Stimulated activated CD8-positive, alpha-beta memory T cell treated with anti-CD3 and anti-CD28 coated beads, Interleukin-12 subunit alpha, Interleukin-12 subunit beta, amount 100 ng/mL, for 24 hours (primary cell): ENCODE measurements at regions not wholly inside any gene's neighbourhood (a gene's known extent, or its start where the extent isn't known, plus 50 kb on each side); places are given as distances from the start of the nearest gene placed in this dataset.
"Not testable (repeated sequence)": the region's sequence is repeated elsewhere in the genome, so short reads cannot be mapped to it uniquely, and the experiment has no call there.

Experiments
- DNase-seq: peaks from one replicate; pipeline ENCODE4 v3.0.0-alpha.2; 2020; ENCODE audit errors: extremely low read depth

DNA sequence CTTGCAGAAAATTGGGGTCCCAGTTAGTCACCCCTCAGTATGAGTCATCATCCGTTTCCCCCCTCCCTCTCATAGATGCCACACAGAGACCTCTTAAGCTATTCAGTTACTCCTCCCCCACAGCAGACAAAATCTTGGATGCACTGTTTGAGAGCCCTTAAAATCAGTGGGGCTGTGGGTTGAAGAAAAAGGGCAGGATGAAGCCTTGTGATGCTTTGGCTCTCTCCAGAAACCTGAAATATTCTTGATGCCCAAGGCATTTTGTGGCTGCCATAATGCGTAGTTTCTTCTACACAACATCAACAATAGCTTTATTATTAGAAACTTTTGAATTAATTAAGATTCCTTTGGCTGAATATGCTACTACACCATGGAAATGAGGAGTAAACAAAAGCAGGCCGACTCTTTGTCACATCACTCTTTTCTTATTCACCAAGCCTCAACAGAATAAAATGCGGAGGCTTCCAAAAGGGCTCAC is 133.8 kb downstream of the MRPS30 start:
- DNase-seq = no peak

DNA sequence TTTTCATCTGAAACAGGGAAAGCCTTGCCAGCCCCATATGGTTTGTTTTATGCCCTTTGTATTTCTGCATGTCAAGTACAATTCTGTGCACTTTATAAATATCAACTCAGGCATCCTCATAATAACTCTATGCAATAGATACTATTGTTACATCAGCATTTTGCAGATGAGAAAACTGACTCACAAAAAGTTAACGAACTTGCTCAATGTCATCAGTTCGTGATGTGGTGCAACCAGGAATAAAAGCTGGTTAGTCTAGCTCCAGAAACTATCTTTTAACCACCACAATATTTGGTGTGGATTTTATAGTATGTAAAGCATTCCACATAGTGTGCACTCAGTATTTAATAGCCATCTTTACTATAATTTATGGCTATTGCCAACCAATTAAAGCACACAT is 134.9 kb downstream of the MRPS30 start:
- no peak for DNase-seq

GRCh38 chr5:44945743-44946142 is 137.0 kb downstream of the MRPS30 start:
- no peak for DNase-seq

- DNase-seq = no peak
These were observed 140.9 kb downstream of the MRPS30 start for GRCh38 chr5:44949687-44950086.

GRCh38 chr5:44951371-44951770 is 142.6 kb downstream of the MRPS30 start:
- no peak for DNase-seq

GRCh38 chr5:44952376-44952775 is 143.6 kb downstream of the MRPS30 start:
- no peak for DNase-seq

GRCh38 chr5:44953078-44953477 is 144.3 kb downstream of the MRPS30 start:
- no peak for DNase-seq

DNA sequence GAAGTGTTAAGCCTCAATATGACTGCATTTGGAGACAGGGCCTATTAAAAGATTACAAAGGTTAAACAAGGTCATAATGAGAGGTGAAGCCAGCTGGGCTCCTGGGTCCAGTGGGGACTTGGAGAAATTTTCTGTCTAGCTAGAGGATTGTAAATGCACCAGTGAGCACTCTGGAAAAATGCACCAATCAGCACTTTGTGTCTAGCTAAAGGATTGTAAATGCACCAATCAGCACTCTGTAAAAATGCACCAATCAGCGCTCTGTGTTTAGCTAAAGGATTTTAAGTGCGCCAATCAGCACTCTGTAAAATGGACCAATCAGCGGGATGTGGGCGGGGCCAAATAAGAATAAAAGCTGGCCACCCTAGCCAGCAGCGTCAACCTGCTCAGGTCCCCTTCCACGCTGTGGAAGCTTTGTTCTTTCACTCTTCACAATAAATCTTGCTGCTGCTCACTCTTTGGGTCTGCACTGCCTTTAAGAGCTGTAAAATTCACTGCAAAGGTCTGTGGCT is 150.3 kb downstream of the MRPS30 start:
- not testable (repeated sequence) for DNase-seq

DNA sequence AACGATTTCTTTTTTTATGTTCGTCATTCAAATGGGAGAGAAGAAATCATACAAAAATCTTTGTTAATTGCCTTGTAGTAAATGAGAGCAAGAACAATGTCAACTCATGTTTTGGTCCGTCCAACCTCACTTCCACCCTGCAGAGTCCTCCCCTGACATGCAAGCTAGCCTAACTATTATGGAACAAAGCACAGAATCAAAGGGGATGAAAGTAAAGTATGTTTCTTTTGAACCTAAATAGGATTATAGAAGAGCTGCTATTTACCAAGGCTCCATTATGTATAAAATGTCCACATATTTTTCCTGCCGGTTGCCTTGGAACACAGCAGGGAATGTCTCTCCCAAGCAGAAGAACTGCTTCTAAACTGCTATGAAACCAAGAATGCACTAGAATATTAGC is 161.1 kb downstream of the MRPS30 start:
- no peak for DNase-seq

- DNase-seq = not testable (repeated sequence)
These were observed 162.2 kb downstream of the MRPS30 start for GRCh38 chr5:44970963-44971362.

DNA sequence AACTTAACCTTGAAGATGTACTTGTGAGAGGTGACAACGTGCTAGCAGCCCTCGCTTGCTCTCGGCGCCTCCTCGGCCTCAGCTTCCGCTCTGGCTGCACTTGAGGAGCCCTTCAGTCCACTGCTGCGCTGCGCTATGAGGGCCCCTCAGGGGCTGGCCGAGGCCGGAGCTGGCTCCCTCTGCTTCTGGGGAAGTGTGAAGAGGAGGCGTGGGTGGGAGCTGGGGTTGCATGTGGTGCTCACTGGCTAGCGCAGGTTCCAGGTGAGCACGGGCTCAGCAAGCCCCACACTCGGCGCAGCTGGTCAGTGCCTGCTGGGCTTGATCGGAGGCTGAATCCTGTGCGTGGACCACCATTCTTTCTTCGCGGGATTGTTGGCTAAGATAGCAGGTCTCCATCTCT is 166.1 kb downstream of the MRPS30 start:
- no peak for DNase-seq

DNA sequence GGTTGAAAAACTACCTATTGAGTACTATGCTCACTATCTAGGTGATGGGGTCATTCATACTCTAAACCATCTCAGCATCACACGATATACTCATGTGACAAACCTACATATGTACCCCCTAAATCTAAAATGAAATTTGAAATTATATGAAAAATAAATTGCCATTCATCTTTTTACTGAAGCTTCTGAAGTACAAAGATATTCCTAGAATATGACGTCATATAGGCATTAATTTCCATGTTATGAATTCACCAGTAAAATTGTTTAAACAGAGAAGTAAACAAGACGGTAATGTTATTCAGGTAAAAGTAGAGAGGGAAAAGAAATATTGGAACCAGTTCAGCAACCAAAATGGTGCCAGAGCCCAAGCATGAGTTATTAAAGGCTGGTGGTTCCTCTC is 173.0 kb downstream of the MRPS30 start:
- DNase-seq = no peak

- no peak for DNase-seq
These were observed 174.3 kb downstream of the MRPS30 start for GRCh38 chr5:44983006-44983405.

- DNase-seq = no peak
These were observed 178.3 kb downstream of the MRPS30 start for GRCh38 chr5:44987026-44987425.

DNA sequence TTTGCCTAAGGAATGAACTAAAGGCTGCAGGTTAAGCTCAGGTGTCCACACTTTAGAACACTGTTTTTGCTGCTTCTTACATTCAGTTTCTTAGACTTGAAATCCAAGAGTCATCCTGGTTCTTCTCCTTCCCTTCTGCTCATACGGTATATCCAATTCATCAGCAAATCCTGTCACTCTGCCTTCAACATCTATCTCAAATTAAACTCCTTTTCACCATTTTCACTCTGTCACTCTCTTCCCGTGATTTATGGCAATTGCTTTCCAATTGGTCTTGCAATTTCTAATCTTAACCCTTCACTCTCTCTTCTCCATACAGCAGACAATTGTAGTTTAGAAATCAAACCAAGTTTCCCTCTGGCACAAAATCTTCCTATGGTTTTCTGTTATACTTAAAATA is 182.9 kb downstream of the MRPS30 start:
- DNase-seq = no peak

- no peak for DNase-seq
These were observed 184.5 kb downstream of the MRPS30 start for GRCh38 chr5:44993286-44993685.

DNA sequence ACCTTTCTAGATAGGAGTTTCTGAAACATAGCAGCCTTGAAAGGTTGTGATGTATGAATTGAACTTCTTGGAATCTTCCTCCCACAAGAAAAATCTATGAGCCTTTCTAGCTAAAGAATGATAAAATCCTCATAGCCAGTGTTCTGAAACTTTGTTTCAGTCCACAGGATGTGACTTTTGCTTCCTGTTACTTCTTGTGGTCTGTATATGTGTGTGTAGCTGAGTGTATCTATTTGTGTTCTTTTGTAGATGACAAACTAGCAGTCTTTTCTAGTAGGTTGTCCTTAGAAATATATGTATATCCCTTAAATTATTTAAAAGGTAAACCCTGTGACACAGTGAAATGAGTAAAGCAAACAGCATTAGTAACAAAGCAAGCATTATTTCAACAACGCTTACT is 188.8 kb downstream of the MRPS30 start:
- DNase-seq = no peak

GRCh38 chr5:45007102-45007501 is 198.4 kb downstream of the MRPS30 start:
- not testable (repeated sequence) for DNase-seq

DNA sequence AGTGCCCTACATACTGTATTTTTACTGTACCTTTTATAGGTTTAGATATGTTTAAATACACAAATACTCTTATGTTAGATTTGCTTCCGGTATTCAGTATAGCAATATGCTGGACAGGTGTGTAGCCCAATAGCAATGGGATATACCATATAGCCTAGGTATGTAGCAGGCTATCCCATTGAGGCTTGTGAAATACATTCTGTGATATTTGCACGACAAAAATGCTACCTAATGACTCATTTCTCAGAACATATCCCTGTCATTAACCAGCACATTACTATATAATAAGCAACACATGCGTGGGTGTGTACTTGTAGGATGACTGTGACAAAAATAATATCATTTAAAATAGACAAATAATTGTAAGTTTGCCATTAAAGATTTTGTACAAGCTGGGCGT is 208.8 kb downstream of the MRPS30 start:
- no peak for DNase-seq

- DNase-seq = no peak
These were observed 220.8 kb downstream of the MRPS30 start for GRCh38 chr5:45029553-45029952.

DNA sequence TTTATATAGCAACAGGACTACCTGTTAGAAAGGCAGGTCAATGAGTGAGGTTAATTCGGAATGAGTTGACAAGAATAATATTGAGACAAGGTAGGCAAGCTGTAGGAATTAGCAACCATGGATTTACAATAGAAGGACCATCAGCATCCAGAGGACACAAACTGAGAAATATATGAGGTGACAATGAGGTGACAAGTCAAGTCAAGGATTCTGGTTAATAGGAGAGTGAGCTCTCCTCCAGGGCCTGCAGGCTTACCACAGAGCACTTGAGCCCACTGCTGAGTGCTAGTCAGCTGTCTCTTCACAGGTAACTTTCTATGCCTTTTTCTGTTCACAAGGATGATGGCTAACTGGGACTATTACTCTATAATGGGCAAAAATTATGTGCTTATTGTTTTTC is 227.2 kb downstream of the MRPS30 start:
- no peak for DNase-seq

- no peak for DNase-seq
These were observed 229.2 kb downstream of the MRPS30 start for GRCh38 chr5:45037927-45038326.

DNA sequence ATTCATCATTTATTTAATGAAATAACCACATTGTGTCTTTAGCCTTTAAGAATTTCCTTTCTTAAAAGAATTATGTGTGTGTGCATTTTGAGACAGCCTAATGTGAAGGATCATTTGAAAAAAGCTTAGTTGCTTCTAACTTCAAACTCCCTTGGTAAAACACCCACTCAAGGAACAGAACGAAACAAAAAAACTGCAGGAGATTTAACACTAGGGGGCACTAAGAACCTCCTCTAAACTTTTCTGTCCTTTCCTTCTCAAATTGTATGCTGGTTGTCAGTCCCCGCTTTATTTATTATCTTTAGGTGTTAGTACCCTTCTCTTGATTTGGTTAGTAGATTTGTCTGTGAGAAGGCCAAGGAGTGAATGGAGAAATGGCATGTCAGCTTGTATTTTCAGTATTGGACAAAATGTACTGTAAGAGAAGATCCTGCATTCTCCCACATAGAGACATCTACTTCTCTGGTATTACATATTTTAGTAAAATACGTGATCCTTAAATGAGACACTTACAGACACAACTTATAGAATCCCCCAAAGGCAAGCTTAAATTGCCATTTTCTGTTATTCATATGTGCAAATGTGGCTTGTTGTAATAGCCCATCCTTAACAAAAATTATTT is 229.7 kb downstream of the MRPS30 start:
- DNase-seq = no peak

DNA sequence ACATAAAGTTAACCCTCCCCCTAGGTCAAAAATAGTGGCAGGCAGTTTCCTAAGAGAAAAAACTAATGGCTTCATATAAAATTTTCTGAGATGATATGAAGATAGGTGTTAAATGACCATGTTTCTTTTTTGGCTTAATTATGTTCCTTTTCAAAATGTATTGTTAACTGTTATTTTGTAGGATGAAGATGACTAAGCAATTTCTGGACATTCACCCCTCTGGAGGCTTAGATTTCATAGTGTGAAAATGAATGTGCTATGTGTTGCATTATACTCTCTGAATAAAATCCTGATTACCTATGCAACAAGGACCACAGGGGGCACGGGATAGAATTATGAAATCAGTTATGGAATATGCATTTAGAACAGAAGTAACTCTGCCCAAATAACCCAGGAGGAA is 233.5 kb downstream of the MRPS30 start:
- DNase-seq = no peak
